Vagina (tissue), 2 donors: ENCODE measurements at regions not wholly inside any gene's neighbourhood (a gene's known extent, or its start where the extent isn't known, plus 50 kb on each side); places are given as distances from the start of the nearest gene placed in this dataset.
"Not testable (repeated sequence)": the region's sequence is repeated elsewhere in the genome, so short reads cannot be mapped to it uniquely, and the experiment has no call there.

ENCODE experiments used
- DNase-seq, 2 donors: peaks; one replicate each; pipeline ENCODE4 v3.0.0-alpha.2; 2017; ENCODE audit errors: extremely low spot score in 2 of 2
- H3K27ac ChIP-seq: fragments of 200-600 bp; sonication (generic); one replicate; pipeline ENCODE4 v1.5.1; 2019
- H3K27me3 ChIP-seq: fragments of 200-600 bp; sonication (generic); one replicate; pipeline ENCODE4 v1.5.1; 2019
- H3K36me3 ChIP-seq, 2 donors: fragments of 200-600 bp; sonication (generic); one replicate each; pipeline ENCODE4 v1.5.1; 2017 to 2019
- H3K4me1 ChIP-seq: fragments of 200-600 bp; sonication (generic); one replicate; pipeline ENCODE4 v1.5.1; 2019
- H3K4me3 ChIP-seq, 2 donors: fragments of 200-600 bp; sonication (generic); 1 replicate in 1 of 2; 2 replicates in 1 of 2; pipeline ENCODE4 v1.5.1; 2016 to 2019
- H3K9me3 ChIP-seq: fragments of 200-600 bp; sonication (generic); one replicate; pipeline ENCODE4 v1.5.1; 2019
- CTCF ChIP-seq, 3 experiments: fragments of 450-650 bp in 2 of 3; fragments of 200-600 bp in 1 of 3; sonication (generic) in 1 of 3; IDR thresholded peaks; one replicate each; pipeline ENCODE4 v1.5.1; 2017 to 2019; ENCODE audit warnings: antibody characterized with exemption in 3 of 3, mild to moderate bottlenecking in 2 of 3, moderate library complexity in 2 of 3
- POLR2A ChIP-seq, 2 donors: fragments of 450-650 bp; IDR thresholded peaks; one replicate each; pipeline ENCODE4 v1.6.1; 2017; ENCODE audit warnings: antibody characterized with exemption in 2 of 2, mild to moderate bottlenecking in 2 of 2, moderate library complexity in 2 of 2
- POLR2AphosphoS5 ChIP-seq, 2 donors: sonication (generic); formaldehyde crosslinking; IDR thresholded peaks; one replicate each; pipeline ENCODE4 v1.9.0; 2017; ENCODE audit warnings: antibody characterized with exemption in 2 of 2, mild to moderate bottlenecking in 2 of 2, low read depth in 1 of 2; ENCODE audit not compliant: insufficient read depth in 1 of 2
- intact Hi-C: fragments of 100-400 bp; cut with DNase I; formaldehyde crosslinking; loops from one replicate; pipeline ENCODE4 v1.15.1; 2023

DNA sequence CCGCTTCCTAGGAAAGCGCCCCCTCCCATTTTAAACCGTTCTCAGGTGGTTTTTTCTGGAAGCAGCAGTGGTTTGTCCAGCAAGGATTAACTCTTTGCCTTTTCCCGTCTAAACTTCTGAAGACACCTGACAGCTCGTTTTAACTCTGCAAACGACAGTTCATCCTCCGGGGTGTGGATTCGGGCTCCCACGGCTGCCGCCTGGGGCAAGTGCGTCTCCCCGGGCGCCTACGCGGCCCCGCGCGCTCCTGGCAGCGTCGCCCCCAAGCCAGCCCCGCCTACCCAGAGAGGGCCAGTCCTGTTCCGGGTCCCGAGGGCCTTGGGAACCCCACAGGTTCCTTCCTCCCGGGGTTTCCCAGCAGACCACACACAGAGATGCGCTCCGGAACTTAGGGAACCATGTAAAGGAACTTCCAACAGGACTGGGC is 54.4 kb downstream of the PRR18 start:
- Histone ChIP-seq H3K4me1 (peaks cover 13% of the 10 kb centered on the region), H3K27ac (no peak overlapping the region), H3K4me3 (peak overlapping the region; percentile 11 to 28), H3K27me3 (no peaks in the 10 kb centered on the region), H3K36me3 (no peaks in the 10 kb centered on the region), H3K9me3 (no peaks in the 10 kb centered on the region)
- intact Hi-C loops = no loop called here
- no peak for DNase-seq
- TF ChIP-seq POLR2AphosphoS5 (IDR thresholded peaks at IDR 0.05; ENCODE audit: insufficient read depth in 1 of 2, low read depth in 1 of 2) = no peak
- no peak for TF ChIP-seq CTCF (IDR thresholded peaks at IDR 0.05)
- TF ChIP-seq POLR2A (IDR thresholded peaks at IDR 0.05) = no peak

- H3K27ac ChIP-seq = no peak overlapping the region
- H3K4me3 ChIP-seq = peak overlapping the region; percentile 11 to 28
- no peaks in the 10 kb centered on the region for H3K9me3 ChIP-seq
- DNase-seq = no peak
- TF ChIP-seq CTCF (IDR thresholded peaks at IDR 0.05) (no peak), POLR2AphosphoS5 (IDR thresholded peaks at IDR 0.05; ENCODE audit: insufficient read depth in 1 of 2, low read depth in 1 of 2) (no peak), POLR2A (IDR thresholded peaks at IDR 0.05) (no peak)
- H3K27me3 ChIP-seq = no peaks in the 10 kb centered on the region
- H3K36me3 ChIP-seq = no peaks in the 10 kb centered on the region
- intact Hi-C loops = no loop called here
- H3K4me1 ChIP-seq = peaks cover 13% of the 10 kb centered on the region
Observed at GRCh38 chr6:166253281-166253681, 54.9 kb downstream of the PRR18 start.

DNA sequence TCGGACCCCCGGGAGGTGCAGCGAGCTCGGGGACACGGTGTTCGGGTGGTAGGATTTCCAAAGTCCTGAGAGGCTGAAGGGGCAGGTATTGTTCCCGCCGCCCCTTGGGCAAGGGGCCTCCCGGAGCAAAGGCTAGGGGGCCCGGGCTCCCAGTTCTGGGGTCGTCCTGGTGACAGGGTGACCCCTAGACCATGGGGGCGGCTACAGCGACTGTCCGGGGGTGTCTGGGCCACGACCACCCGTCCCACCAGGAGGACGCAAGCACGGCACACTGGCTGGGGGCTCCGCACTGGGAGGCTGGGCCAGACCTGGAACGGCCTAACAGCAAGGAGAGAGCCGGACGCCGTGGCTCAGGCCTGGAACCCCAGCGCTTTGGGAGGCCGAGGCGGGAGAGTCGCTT is 55.6 kb downstream of the PRR18 start:
- Histone ChIP-seq H3K4me3 (no peak overlapping the region), H3K9me3 (no peaks in the 10 kb centered on the region), H3K36me3 (no peaks in the 10 kb centered on the region), H3K4me1 (peaks cover 13% of the 10 kb centered on the region), H3K27me3 (no peaks in the 10 kb centered on the region), H3K27ac (no peak overlapping the region)
- TF ChIP-seq POLR2A (IDR thresholded peaks at IDR 0.05) = no peak
- no peak for TF ChIP-seq POLR2AphosphoS5 (IDR thresholded peaks at IDR 0.05; ENCODE audit: insufficient read depth in 1 of 2, low read depth in 1 of 2)
- TF ChIP-seq CTCF (IDR thresholded peaks at IDR 0.05) = no peak
- intact Hi-C loops = no loop called here
- no peak for DNase-seq

- Histone ChIP-seq H3K27me3 (no peaks in the 10 kb centered on the region), H3K4me3 (no peak overlapping the region), H3K36me3 (no peaks in the 10 kb centered on the region), H3K9me3 (no peaks in the 10 kb centered on the region), H3K27ac (no peak overlapping the region), H3K4me1 (peaks cover 13% of the 10 kb centered on the region)
- no peak for DNase-seq
- TF ChIP-seq POLR2A (IDR thresholded peaks at IDR 0.05) (no peak), CTCF (IDR thresholded peaks at IDR 0.05) (no peak), POLR2AphosphoS5 (IDR thresholded peaks at IDR 0.05; ENCODE audit: insufficient read depth in 1 of 2, low read depth in 1 of 2) (no peak)
- intact Hi-C loops = no loop called here
Observed at GRCh38 chr6:166251655-166252054, 56.5 kb downstream of the PRR18 start.

DNA sequence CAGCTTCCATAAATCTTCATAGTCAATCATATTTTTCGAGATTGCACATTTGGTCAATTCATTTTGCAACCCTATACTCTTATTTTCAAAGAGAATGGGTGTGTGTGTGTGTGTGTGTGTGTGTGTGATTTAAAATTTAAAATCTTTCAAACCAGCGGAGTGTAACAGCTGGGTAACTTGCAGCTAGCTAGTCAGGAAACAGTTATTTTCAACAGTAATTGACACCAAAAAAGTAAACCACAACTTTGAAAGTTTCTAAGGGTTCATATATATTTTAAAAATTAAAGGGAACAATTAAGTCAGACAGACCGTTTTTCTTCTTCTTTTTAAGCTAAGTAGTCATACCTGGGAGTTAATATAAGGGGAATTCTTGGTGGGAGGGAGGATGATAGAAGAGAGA is 57.0 kb downstream of the PRR18 start:
- no peak for DNase-seq
- H3K27me3 ChIP-seq = no peaks in the 10 kb centered on the region
- H3K36me3 ChIP-seq = no peaks in the 10 kb centered on the region
- H3K4me3 ChIP-seq = no peak overlapping the region
- H3K4me1 ChIP-seq = peaks cover 13% of the 10 kb centered on the region
- TF ChIP-seq CTCF (IDR thresholded peaks at IDR 0.05) = no peak
- no peak for TF ChIP-seq POLR2AphosphoS5 (IDR thresholded peaks at IDR 0.05; ENCODE audit: insufficient read depth in 1 of 2, low read depth in 1 of 2)
- no peak for TF ChIP-seq POLR2A (IDR thresholded peaks at IDR 0.05)
- H3K9me3 ChIP-seq = no peaks in the 10 kb centered on the region
- no peak overlapping the region for H3K27ac ChIP-seq
- intact Hi-C loops = no loop called here

DNA sequence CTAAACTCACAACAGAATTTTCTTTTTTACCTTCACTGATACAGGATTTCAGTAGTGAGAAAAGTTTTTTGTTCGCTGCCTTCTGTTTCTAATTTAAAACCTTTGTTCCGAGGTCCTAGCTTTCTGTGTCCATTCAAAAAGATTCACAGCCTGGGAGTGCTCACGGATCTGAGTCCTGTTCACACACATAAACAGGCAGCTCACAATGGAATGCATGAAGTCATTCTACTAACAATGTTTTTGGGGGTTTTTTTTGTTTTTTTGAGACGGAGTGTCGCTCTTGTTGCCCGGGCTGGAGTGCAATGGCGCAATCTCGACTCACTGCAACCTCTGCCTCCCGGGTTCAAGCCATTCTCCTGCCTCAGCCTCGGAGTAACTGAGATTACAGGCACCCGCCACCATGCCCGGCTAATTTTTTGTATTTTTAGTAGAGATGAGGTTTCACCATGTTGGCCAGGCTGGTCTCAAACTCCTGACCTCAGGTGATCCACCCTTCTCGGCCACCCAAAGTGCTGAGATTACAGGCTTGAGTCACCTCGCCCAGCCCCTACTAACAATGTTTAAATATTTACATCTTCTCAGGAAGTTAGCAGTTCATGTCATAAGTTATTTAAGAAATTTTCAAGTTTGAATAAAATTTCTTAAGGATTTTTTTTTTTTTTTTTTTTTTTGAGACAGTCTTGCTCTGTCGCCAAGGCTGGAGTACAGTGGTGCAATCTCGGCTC is 59.0 kb downstream of the PRR18 start:
- H3K9me3 ChIP-seq, DNase-seq, H3K4me3 ChIP-seq, intact Hi-C loops, H3K27ac ChIP-seq, H3K27me3 ChIP-seq, H3K36me3 ChIP-seq: not testable (repeated sequence)
- H3K4me1 ChIP-seq = peaks cover 13% of the 10 kb centered on the region
